ENCODE measurements at regions not wholly inside any gene's neighbourhood (a gene's known extent, or its start where the extent isn't known, plus 50 kb on each side); places are given as distances from the start of the nearest gene placed in this dataset.

DNA sequence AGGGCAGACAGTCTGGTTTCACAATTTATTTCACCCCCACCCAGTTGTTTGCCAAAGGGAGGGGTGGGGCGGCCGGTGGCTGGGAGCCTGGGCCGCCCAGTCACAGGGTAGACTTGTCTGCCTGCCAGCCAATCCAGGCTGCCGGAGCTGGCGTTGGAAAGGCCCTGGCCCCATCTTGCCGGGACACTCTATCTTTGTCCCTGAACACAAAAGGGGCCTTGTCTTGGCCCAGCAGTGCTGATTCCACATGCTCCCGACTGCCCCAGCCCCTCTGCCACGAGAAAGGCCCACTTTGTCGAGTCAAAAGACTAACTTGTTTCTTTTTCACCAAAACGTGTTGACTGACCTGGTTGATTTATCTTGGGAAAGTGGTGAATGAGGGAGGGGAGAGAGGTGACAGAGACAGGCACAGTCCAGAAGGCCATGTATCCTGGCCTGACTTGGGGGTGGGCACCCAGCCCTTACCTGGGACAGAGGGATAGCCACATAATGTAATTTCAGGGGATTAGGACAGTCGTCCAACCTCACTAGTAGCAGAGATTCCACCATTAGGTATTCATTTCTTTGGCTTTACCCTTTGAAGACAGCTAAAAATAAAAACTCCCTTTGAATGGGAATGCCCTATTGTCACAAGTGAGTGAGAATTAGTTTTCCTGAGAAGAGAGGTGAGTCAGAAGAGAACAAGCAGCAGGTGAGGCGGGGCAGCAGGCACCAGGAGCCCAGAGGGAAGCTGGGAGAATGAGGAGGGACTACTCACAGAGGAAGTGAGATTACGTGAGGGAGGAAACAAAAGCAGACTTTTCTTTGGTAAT lies 67.0 kb upstream of the SIRPA start:
- ATAC-seq (ENCODE audit: low read depth): no peak

More for the DNA sequence above, 67.0 kb upstream of the SIRPA start:
- no TSS peak for BruUV-seq (replicated peaks)
- peak overlapping the region; percentile 89 for H4K91ac ChIP-seq (ENCODE audit: insufficient read depth, low read depth, low read length)
- H2AK5ac ChIP-seq (ENCODE audit: low read depth, low read length): peak overlapping the region; percentile 95
- peak overlapping the region; percentile 5 for H2AFZ ChIP-seq (replicated peaks; ENCODE audit: low read length, poor library complexity)
- peak overlapping the region; percentile 70 to 95 for H4K8ac ChIP-seq (ENCODE audit: low read depth in 2 of 2, low read length in 2 of 2)
- H3K27me3 ChIP-seq (ENCODE audit: control insufficient read depth, insufficient read depth, low read length): no peaks in the 10 kb centered on the region
- H3K9ac ChIP-seq (ENCODE audit: low read depth, low read length): no peak overlapping the region
- WGBS, 2 experiments (ENCODE audit: extremely low coverage in 2 of 2, insufficient read length in 1 of 2): 73% methylated on average over 6 of the region's 13 CpGs; no CpG with 5 or more reads in 1 of the 2 experiments
- intact Hi-C loops (cut with micrococcal nuclease): no loop called here
- no peak overlapping the region for H3K4me2 ChIP-seq (ENCODE audit: low read depth, low read length)
- peak overlapping the region; percentile 58 for H4K5ac ChIP-seq (ENCODE audit: low read depth, low read length)
- peak overlapping the region; percentile 78 for H2BK20ac ChIP-seq (ENCODE audit: low read depth, low read length)
- peak overlapping the region; percentile 70 for H3K18ac ChIP-seq (ENCODE audit: low read depth, low read length)
- H3K9me3 ChIP-seq (ENCODE audit: control insufficient read depth, insufficient read depth, low read length): peaks cover 3% of the 10 kb centered on the region
- H2BK15ac ChIP-seq (ENCODE audit: low read depth, low read length): peak overlapping the region; percentile 96; the same call in 2 of the 3 replicates
- no peak overlapping the region for H3K56ac ChIP-seq (ENCODE audit: extremely low read depth, insufficient read depth, low read length)
- no peaks in the 10 kb centered on the region for H3K79me1 ChIP-seq (ENCODE audit: low read depth in 1 of 2, low read length in 2 of 2)
- peak overlapping the region; percentile 48 for H2BK5ac ChIP-seq (ENCODE audit: low read depth, low read length, poor library complexity, severe bottlenecking)
- no peak overlapping the region for H3K4me3 ChIP-seq (ENCODE audit: insufficient read depth, low read depth, low read length)
- TF ChIP-seq SMC3 (IDR thresholded peaks at IDR 0.05; ENCODE audit: low read depth, low read length) (no peak), RCOR1 (IDR thresholded peaks at IDR 0.05; ENCODE audit: insufficient replicate concordance, low read length) (no peak), CTCF (conservative IDR thresholded peaks at IDR 0.05; ENCODE audit: low read depth, low read length) (no peak), NFE2L2 (IDR thresholded peaks at IDR 0.05; ENCODE audit: low read depth, low read length) (no peak), CEBPB (IDR thresholded peaks at IDR 0.05; ENCODE audit: low read depth, low read length) (no peak), CHD1 (IDR thresholded peaks at IDR 0.05; ENCODE audit: low read depth, low read length) (no peak), FOS (IDR thresholded peaks at IDR 0.05; ENCODE audit: low read depth, low read length) (no peak), RFX5 (IDR thresholded peaks at IDR 0.05; ENCODE audit: low read depth, low read length) (no peak)
- dilution Hi-C loops (cut with HindIII; ENCODE audit: low sequenced_read_pairs, unreplicated experiment): no loop called here
- peaks cover 37% of the 10 kb centered on the region for H3K4me1 ChIP-seq (ENCODE audit: control insufficient read depth, insufficient read depth, low read length)
- DNase-seq: no peak
- peak overlapping the region; percentile 76 for H2BK120ac ChIP-seq (ENCODE audit: low read depth, low read length)
- H3K36me3 ChIP-seq (ENCODE audit: control insufficient read depth, insufficient read depth, low read length): no peaks in the 10 kb centered on the region
- ChIA-PET CTCF (no interaction called here), POLR2A (ENCODE audit: unreplicated experiment) (no interaction called here)
- peak overlapping the region; percentile 83 for H3K4ac ChIP-seq (ENCODE audit: low read depth, low read length)
- in situ Hi-C loops (cut with MboI; ENCODE audit: low sequenced_read_pairs): loop anchor here (25.0 kb wide), 1 partner anchor 491 kb away; the partner anchor contains the start of gene SDCBP2
- peak overlapping the region; percentile 28; the same call in 1 of the 2 replicates for H3K14ac ChIP-seq (replicated peaks; ENCODE audit: low read depth, low read length)
- no peak overlapping the region for H2AK9ac ChIP-seq (replicated peaks; ENCODE audit: low read depth, low read length, poor library complexity)
- H3K23ac ChIP-seq (ENCODE audit: low read depth, low read length): peak overlapping the region; percentile 79
- H4K20me1 ChIP-seq (ENCODE audit: insufficient read depth, low read length): no peaks in the 10 kb centered on the region
- H3K9me1 ChIP-seq (ENCODE audit: insufficient read depth, low read length): peaks cover 22% of the 10 kb centered on the region
- no peak overlapping the region; the same call in 1 of the 2 replicates for H3K27ac ChIP-seq (ENCODE audit: insufficient read depth, low read length)

All from IMR-90 (cell line).